Sigmoid colon (tissue), 6 donors: ENCODE measurements at regions not wholly inside any gene's neighbourhood (a gene's known extent, or its start where the extent isn't known, plus 50 kb on each side); places are given as distances from the start of the nearest gene placed in this dataset.

Experiments
- DNase-seq: peaks from one replicate; pipeline ENCODE4 v3.0.0-alpha.2; 2019
- H3K27ac ChIP-seq, 4 donors: fragments of 200-600 bp; sonication (generic); one replicate each; pipeline ENCODE4 v1.5.1; 2016 to 2019; ENCODE audit warnings: mild to moderate bottlenecking in 1 of 4
- H3K27me3 ChIP-seq, 3 donors: fragments of 200-600 bp; sonication (generic); one replicate each; pipeline ENCODE4 v1.5.1; 2019; ENCODE audit warnings: mild to moderate bottlenecking in 1 of 3
- H3K36me3 ChIP-seq, 4 donors: fragments of 200-600 bp; sonication (generic); one replicate each; pipeline ENCODE4 v1.5.1; 2016 to 2019
- H3K4me1 ChIP-seq, 4 donors: fragments of 200-600 bp; sonication (generic); one replicate each; pipeline ENCODE4 v1.5.1; 2017 to 2019
- H3K4me3 ChIP-seq, 4 donors: fragments of 200-600 bp; sonication (generic); one replicate each; pipeline ENCODE4 v1.5.1; 2017 to 2019; ENCODE audit warnings: mild to moderate bottlenecking in 2 of 4, moderate library complexity in 1 of 4
- H3K9me3 ChIP-seq, 4 donors: fragments of 200-600 bp in 3 of 4; sonication (generic) in 3 of 4; one replicate each; pipeline versions ENCODE4 v1.5.1 to v1.6.1; 2013 to 2019
- EP300 ChIP-seq, 4 donors: sonication (generic); formaldehyde crosslinking; IDR thresholded peaks; one replicate each; pipeline ENCODE4 v1.6.1; 2017; ENCODE audit warnings: antibody characterized with exemption in 4 of 4
- POLR2A ChIP-seq, 2 donors: fragments of 450-650 bp; IDR thresholded peaks; one replicate each; pipeline ENCODE4 v1.6.1; 2016; ENCODE audit warnings: antibody characterized with exemption in 2 of 2, mild to moderate bottlenecking in 2 of 2, moderate library complexity in 2 of 2
- POLR2AphosphoS5 ChIP-seq, 4 donors: sonication (generic); formaldehyde crosslinking; IDR thresholded peaks; one replicate each; pipeline ENCODE4 v1.6.1; 2017; ENCODE audit warnings: antibody characterized with exemption in 4 of 4
- WGBS, 2 donors: extraction: QIAGEN DNeasy Blood & Tissue Kit; methylation state at CpG; one replicate each; pipeline ENCODE4 v1.1.7; 2013; 5-methylcytosine and 5-hydroxymethylcytosine counted together
- intact Hi-C: fragments of 100-400 bp; cut with DNase I; formaldehyde crosslinking; loops from one replicate; pipeline ENCODE4 v1.15.1; 2023
- TF ChIP-seq, protein P1 (sequence below), 4 experiments: fragments of 450-650 bp in 3 of 4; fragments of 200-600 bp in 1 of 4; IDR thresholded peaks; one replicate each; pipeline ENCODE4 v1.5.1; 2016 to 2019; ENCODE audit warnings: antibody characterized with exemption in 4 of 4, mild to moderate bottlenecking in 3 of 4, moderate library complexity in 2 of 4
- donor health status: healthy with polysubstance abuse.
- donor health status: healthy.

DNA sequence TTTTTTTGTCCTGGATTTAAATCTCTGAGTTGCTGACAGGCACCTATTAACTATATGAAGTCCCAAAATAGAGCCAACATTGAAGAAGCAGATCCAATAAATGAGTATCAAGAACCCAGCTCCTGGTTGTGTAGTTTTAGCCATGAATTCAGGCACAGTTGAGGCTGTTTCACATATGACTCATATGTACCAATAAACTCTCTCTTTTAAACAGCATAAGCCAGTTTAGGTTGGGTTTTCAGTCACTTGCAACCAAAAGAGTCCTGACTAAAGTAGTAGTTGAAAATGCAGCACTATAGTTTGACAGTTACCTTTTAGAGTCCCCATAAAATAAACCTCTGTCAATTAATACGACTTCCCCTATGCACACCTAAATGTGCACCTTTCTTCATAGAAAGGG is 389.9 kb downstream of the RPS29 start:
- intact Hi-C loops = no loop called here
- H3K36me3 ChIP-seq = no peaks in the 10 kb centered on the region
- H3K27ac ChIP-seq = no peak overlapping the region
- DNase-seq = no peak
- 44 to 74% methylated on average over 1 of the region's 1 CpG for WGBS, 2 donors
- TF ChIP-seq, protein P1, sequence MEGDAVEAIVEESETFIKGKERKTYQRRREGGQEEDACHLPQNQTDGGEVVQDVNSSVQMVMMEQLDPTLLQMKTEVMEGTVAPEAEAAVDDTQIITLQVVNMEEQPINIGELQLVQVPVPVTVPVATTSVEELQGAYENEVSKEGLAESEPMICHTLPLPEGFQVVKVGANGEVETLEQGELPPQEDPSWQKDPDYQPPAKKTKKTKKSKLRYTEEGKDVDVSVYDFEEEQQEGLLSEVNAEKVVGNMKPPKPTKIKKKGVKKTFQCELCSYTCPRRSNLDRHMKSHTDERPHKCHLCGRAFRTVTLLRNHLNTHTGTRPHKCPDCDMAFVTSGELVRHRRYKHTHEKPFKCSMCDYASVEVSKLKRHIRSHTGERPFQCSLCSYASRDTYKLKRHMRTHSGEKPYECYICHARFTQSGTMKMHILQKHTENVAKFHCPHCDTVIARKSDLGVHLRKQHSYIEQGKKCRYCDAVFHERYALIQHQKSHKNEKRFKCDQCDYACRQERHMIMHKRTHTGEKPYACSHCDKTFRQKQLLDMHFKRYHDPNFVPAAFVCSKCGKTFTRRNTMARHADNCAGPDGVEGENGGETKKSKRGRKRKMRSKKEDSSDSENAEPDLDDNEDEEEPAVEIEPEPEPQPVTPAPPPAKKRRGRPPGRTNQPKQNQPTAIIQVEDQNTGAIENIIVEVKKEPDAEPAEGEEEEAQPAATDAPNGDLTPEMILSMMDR (IDR thresholded peaks at IDR 0.05) = no peak
- TF ChIP-seq POLR2AphosphoS5 (IDR thresholded peaks at IDR 0.05) (no peak), EP300 (IDR thresholded peaks at IDR 0.05) (no peak), POLR2A (IDR thresholded peaks at IDR 0.05) (no peak)
- no peak overlapping the region for H3K4me3 ChIP-seq
- H3K9me3 ChIP-seq = no peaks in the 10 kb centered on the region
- no peaks in the 10 kb centered on the region for H3K27me3 ChIP-seq
- H3K4me1 ChIP-seq = no peaks in the 10 kb centered on the region

DNA sequence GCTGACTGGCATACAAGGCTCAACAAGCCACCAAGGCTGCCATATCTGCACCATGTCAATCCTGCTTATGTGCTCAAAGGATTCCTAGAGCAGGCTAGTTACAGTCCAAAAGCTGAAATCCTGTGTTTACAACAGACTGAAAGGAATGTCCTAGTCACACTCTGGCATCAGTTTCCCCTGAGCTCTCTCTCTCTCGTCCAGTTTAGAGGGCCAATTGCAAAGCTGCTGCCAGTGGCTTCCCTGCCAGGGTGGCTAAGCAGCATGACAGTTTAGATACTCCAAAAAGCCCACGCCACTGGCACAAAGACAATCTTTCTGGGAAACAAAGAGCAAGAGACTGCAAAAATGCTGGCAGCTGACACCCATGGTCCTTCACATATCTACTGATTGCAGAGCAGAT is 392.1 kb downstream of the RPS29 start:
- H3K27ac ChIP-seq = no peak overlapping the region
- WGBS, 2 donors = 46 to 64% methylated on average over 2 of the region's 2 CpGs
- intact Hi-C loops = no loop called here

DNA sequence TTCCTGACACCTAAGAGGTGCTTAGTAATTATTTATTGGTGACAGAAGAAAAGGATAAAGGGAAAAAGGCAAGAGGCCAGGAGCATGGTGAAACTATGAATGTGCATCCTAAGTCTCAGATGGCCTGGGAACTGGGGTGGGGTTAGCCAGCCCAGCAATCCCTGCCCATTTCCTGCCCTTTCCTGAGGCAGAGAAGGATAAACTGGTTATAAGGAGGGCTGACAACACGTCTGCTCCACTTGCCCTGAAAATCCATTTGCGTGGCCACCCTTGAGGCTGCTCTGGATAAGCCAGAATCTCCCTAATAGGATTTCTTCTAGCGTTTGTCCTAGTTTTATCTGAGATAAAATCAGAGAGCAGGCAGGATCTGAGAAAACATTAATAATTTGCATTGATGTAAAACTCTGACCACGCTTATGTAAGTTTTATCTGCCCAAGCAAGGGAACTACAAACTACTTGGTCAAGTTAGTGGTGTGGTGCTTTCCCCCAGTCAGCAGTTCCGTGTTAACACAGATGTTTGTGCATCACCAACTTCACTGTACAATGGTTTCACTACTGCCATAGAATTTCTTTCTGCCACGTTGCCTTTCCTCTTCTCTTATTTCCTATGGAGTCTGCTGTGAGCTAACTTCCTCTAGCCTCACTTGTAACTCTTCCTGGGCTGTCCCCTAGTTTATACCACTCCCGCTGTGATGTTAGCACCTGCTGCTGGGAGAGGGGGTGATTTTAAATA is 392.7 kb downstream of the RPS29 start:
- no peak overlapping the region for H3K27ac ChIP-seq
- DNase-seq = no peak
- no peaks in the 10 kb centered on the region for H3K36me3 ChIP-seq
- WGBS, 2 donors = 39 to 53% methylated on average over 7 of the region's 7 CpGs
- H3K4me3 ChIP-seq = no peak overlapping the region
- no peaks in the 10 kb centered on the region for H3K9me3 ChIP-seq
- H3K4me1 ChIP-seq = no peaks in the 10 kb centered on the region
- intact Hi-C loops = no loop called here
- TF ChIP-seq POLR2AphosphoS5 (IDR thresholded peaks at IDR 0.05) = no peak
- TF ChIP-seq EP300 (IDR thresholded peaks at IDR 0.05) = no peak
- TF ChIP-seq, protein P1 (IDR thresholded peaks at IDR 0.05) = no peak
- TF ChIP-seq POLR2A (IDR thresholded peaks at IDR 0.05) = no peak
- no peaks in the 10 kb centered on the region for H3K27me3 ChIP-seq

More for the DNA sequence above, 392.1 kb downstream of the RPS29 start:
- Histone ChIP-seq H3K9me3 (no peaks in the 10 kb centered on the region), H3K36me3 (no peaks in the 10 kb centered on the region), H3K4me3 (no peak overlapping the region), H3K27me3 (no peaks in the 10 kb centered on the region), H3K4me1 (no peaks in the 10 kb centered on the region)
- DNase-seq = no peak
- TF ChIP-seq POLR2AphosphoS5 (IDR thresholded peaks at IDR 0.05) (no peak), EP300 (IDR thresholded peaks at IDR 0.05) (no peak), POLR2A (IDR thresholded peaks at IDR 0.05) (no peak)
- TF ChIP-seq, protein P1 (IDR thresholded peaks at IDR 0.05) = no peak

DNA sequence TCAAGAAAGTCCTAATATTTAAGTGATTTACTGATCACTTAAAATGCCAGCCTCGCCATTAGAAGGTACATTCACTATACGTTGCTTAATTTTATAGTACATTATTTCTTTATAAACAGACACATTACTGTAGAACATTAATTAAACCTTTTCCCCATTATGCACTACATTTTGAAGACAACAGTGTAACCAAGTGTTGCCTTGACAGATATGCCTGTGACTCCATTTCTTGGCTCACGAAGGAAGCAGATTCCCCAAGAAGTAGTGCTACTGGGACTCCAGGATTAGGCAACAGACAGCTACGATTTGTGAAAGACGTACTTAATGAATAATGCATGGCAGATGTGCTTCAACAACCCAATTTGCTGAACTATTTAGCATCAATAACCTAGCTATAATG is 394.8 kb downstream of the RPS29 start:
- TF ChIP-seq, protein P1 (IDR thresholded peaks at IDR 0.05) = no peak
- no peak for TF ChIP-seq POLR2AphosphoS5 (IDR thresholded peaks at IDR 0.05)
- no peak for TF ChIP-seq POLR2A (IDR thresholded peaks at IDR 0.05)
- no peak for TF ChIP-seq EP300 (IDR thresholded peaks at IDR 0.05)
- no peak for DNase-seq
- 79 to 84% methylated on average over 5 of the region's 5 CpGs for WGBS, 2 donors
- no peaks in the 10 kb centered on the region for H3K27me3 ChIP-seq
- H3K9me3 ChIP-seq = peaks cover 0 to 3% (median 0%) of the 10 kb centered on the region in 4 donors
- H3K27ac ChIP-seq = no peak overlapping the region
- intact Hi-C loops = no loop called here
- no peaks in the 10 kb centered on the region for H3K36me3 ChIP-seq
- no peak overlapping the region for H3K4me3 ChIP-seq
- no peaks in the 10 kb centered on the region for H3K4me1 ChIP-seq

DNA sequence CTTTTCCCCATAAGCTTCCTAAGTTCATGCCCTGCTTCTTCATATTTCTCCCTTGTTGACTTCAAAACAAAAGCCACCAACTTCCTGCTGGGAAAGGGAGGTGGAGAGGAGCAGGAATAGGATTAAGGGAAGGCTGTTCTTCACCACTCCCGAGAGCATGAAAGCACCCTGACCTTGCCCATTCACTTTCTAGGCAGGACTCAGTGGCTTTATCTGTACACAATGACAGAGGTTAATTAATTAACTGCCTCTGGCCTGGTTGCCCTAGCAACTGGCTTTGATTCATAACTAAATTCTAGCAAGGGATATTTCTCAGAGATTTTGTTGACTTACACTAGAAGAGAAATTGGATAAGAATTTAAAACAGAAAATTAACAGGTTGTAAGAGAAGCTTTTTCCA is 396.8 kb downstream of the RPS29 start:
- Histone ChIP-seq H3K27ac (no peak overlapping the region), H3K36me3 (no peaks in the 10 kb centered on the region), H3K4me1 (no peaks in the 10 kb centered on the region), H3K9me3 (peaks cover 0 to 3% (median 0%) of the 10 kb centered on the region in 4 donors), H3K27me3 (no peaks in the 10 kb centered on the region), H3K4me3 (no peak overlapping the region)
- 25 to 45% methylated on average over 1 of the region's 1 CpG for WGBS, 2 donors
- no peak for DNase-seq
- intact Hi-C loops = no loop called here
- no peak for TF ChIP-seq POLR2A (IDR thresholded peaks at IDR 0.05)
- TF ChIP-seq, protein P1 (IDR thresholded peaks at IDR 0.05) = no peak
- no peak for TF ChIP-seq EP300 (IDR thresholded peaks at IDR 0.05)
- no peak for TF ChIP-seq POLR2AphosphoS5 (IDR thresholded peaks at IDR 0.05)
